Stomach (tissue), 4 donors: ENCODE measurements at regions not wholly inside any gene's neighbourhood (a gene's known extent, or its start where the extent isn't known, plus 50 kb on each side); places are given as distances from the start of the nearest gene placed in this dataset.

Source experiments
- CTCF ChIP-seq, 7 experiments: fragments of 450-650 bp in 4 of 7; fragments of 200-600 bp in 3 of 7; sonication (generic) in 3 of 7; IDR thresholded peaks; one replicate each; pipeline ENCODE4 v1.5.1; 2016 to 2019; ENCODE audit warnings: antibody characterized with exemption in 7 of 7, control low read depth in 2 of 7, mild to moderate bottlenecking in 1 of 7
- EP300 ChIP-seq: sonication (generic); formaldehyde crosslinking; IDR thresholded peaks from one replicate; pipeline ENCODE4 v1.6.1; 2017; ENCODE audit warnings: antibody characterized with exemption
- POLR2A ChIP-seq, 4 donors: fragments of 450-650 bp; IDR thresholded peaks; one replicate each; pipeline ENCODE4 v1.6.1; 2016; ENCODE audit warnings: antibody characterized with exemption in 4 of 4, control low read depth in 2 of 4, mild to moderate bottlenecking in 1 of 4, moderate library complexity in 1 of 4
- POLR2AphosphoS5 ChIP-seq, 3 donors: sonication (generic); formaldehyde crosslinking; IDR thresholded peaks; one replicate each; pipeline ENCODE4 v1.6.1; 2016; ENCODE audit warnings: antibody characterized with exemption in 3 of 3

- TF ChIP-seq CTCF (IDR thresholded peaks at IDR 0.05) (no peak), POLR2A (IDR thresholded peaks at IDR 0.05) (no peak), EP300 (no peak), POLR2AphosphoS5 (IDR thresholded peaks at IDR 0.05) (no peak)
These were observed 584.7 kb upstream of the SORCS1 start for GRCh38 chr10:107749235-107749634.
